Jurkat, Clone E6-1 (cell line): ENCODE measurements at regions not wholly inside any gene's neighbourhood (a gene's known extent, or its start where the extent isn't known, plus 50 kb on each side); places are given as distances from the start of the nearest gene placed in this dataset.

Experiments used
- DNase-seq: peaks from one replicate; pipeline ENCODE4 v3.0.0-alpha.2; 2011; ENCODE audit warnings: low read depth, low spot score
- H3K4me3 ChIP-seq: 2 replicates; pipeline ENCODE4 v1.5.1; 2011; ENCODE audit warnings: mild to moderate bottlenecking, low read length, control low read depth, moderate library complexity

- no peak overlapping the region for H3K4me3 ChIP-seq
- DNase-seq, result no peak
These were observed 350.2 kb upstream of the IMPG1 start for GRCh38 chr6:76422511-76423213.

DNA sequence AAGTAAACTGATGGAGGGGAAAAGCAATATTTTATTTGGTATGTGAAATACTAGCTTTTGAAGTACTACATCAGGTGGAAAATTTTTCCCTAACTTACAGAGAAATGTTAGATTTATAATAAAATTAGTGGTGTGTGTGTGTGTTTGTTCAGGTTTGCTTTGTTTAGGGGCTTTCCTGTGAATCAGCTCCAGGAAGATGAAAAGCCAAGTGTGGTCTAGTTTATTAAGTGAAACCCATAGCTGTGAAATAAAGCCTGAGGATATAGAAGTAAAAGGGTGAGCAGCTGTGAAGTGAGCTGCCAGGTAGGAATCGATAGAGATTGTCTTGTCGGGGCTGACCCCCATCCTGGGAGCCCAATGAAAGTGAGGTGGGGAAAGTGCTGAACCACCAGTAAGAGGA is 347.6 kb upstream of the IMPG1 start:
- DNase-seq, result no peak
- no peak overlapping the region for H3K4me3 ChIP-seq

DNA sequence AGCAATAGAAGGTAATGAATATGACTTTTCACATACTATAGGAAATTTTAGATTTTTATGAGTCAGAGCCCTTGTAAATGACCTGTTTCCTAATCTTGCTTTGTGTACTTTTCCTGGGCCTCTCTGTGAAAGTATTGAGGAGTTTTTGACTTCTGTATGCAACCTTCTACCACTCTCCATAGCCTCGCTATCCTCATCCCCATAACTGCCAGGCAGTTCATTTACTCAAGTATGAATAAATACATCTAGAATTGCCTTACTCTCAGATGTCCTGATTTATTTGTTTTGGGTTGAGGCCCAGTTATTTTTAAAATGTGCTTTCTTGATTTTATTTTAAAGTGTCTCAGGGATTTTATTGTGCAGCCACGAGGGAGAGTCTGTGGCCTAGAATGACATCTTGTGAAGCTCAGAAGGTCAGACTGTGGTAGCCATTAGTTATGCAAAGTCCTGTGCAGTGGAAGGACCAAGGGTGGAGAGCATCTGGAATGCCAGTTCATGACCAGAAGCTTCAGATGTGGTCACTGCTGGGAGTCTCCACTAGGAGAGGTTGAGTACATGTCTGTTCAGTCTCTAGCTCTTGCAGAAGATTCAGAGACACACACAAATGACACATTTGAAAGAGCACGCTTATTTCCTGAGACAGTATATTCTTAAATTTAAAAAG is 346.2 kb upstream of the IMPG1 start:
- no peak for DNase-seq
- H3K4me3 ChIP-seq, result no peak overlapping the region

DNA sequence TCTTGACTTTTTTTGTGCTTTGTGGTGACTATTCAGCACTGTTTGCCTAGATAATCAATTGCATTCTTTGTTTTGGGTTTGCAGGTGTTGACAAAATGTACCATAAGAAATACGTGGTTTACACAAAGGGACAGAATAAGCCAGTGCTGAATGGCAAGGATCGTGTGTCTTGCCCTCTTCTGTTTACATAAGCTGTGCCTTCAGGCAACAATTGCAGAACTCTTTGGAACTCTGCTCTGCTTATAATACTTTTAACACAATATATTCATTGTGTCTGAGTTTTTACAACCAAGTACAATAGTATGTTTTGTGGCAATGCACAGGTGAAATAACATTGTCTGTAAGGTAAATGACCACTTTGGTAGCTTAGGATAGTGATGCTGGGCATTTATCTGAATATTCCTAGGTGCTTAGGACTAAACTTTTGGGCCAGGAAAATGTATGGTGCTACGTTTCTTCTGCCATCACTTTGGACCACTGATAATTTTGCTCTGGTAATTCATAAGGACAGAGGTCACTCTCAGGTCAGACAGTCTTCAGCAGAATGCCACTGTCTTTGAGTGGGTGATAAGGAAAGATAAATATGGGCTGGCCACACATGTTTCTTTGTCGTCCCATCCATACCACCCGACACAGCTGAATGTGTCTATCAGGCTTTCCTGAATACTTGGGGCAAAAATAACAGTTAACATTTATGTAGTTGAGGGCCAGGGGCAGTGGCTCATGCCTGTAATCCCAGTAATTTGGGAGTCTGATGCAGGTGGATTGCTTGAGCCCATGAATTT is 344.6 kb upstream of the IMPG1 start:
- DNase-seq, result no peak
- no peak overlapping the region for H3K4me3 ChIP-seq

DNA sequence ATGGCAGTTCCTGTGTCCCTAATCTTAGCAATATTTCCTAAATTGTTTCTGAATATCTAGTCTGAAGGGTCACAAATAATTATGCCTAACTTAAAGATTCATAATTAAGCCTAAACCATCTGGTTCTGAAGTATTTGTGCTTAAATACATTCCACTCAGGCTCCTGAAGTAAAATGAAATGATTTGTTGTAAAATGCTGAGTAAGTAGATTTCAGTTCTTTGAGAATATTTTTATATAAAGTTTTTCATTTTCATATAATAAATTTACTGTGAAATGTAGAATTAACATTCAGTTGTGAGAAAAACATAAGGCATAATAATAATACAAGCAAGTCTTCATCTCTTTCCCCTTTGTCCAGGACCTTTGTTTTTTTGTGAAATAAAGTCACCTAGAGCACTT is 330.6 kb upstream of the IMPG1 start:
- no peak for DNase-seq
- no peak overlapping the region for H3K4me3 ChIP-seq

GRCh38 chr6:76397966-76398365 is 325.5 kb upstream of the IMPG1 start:
- DNase-seq, result no peak
- H3K4me3 ChIP-seq, result no peak overlapping the region

GRCh38 chr6:76382201-76382600 is 309.7 kb upstream of the IMPG1 start:
- no peak for DNase-seq

DNA sequence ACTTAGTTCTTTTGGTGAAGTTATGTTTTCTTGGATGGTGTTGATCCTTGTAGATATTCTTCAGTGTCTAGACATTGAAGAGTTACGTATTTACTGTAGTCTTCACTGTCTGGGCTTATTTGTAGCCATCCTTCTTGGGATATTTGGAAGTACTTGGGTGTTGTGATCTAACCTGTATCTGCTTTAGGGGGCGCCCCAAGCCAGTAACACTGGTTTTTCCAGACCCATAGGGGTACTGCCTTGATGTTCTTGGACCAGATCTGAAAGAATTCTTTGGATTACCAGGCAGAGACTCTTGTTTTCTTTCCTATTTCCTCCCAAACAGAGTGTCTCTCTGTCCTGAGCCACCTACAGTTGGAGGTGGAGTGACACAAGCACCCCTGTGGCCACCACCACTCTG is 309.1 kb upstream of the IMPG1 start:
- H3K4me3 ChIP-seq, result no peak overlapping the region
- no peak for DNase-seq

More at GRCh38 chr6:76382201-76382600, 309.7 kb upstream of the IMPG1 start:
- H3K4me3 ChIP-seq, result no peak overlapping the region

DNA sequence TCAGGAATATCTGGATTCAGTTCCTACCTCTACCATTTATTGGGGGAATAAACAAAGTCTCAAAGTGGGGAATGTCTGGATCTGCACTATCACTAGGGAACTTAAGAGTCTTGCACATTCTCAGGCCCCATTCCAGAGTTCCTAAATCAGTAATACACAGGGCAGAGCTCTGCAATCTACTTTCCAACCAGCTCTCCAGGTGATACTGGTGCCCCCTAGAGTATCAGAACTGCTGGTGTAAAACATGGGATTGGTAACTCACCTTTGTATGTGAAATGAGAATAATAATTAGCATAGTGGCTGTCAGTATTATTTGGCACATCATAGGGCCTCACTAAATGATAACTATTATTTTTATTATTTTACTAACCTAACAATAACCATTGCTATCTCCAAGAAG is 278.8 kb upstream of the IMPG1 start:
- peak; percentile 14 for DNase-seq
- no peak overlapping the region for H3K4me3 ChIP-seq

DNA sequence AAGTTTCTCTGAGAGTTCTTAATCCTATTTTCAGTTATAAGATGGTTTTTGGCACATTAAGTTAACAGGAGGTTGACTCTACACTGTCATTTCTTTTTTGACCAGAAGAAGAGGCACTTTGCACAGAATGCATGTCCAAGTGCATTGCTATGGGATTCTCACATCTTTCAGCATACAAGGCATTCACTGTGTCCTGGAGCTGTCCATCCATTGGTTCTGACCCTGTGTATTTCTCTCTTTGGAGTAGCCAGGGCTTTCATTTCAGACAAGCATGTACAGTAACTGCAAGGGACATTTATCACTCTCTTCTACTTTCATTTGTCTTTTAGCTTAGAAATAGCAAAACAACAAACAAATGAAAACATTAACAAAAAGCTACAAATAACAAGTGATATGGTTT is 275.1 kb upstream of the IMPG1 start:
- no peak for DNase-seq
- no peak overlapping the region for H3K4me3 ChIP-seq

GRCh38 chr6:76342611-76343160 is 270.2 kb upstream of the IMPG1 start:
- no peak overlapping the region for H3K4me3 ChIP-seq
- no peak for DNase-seq

GRCh38 chr6:76330031-76330430 is 257.6 kb upstream of the IMPG1 start:
- H3K4me3 ChIP-seq, result no peak overlapping the region
- no peak for DNase-seq

DNA sequence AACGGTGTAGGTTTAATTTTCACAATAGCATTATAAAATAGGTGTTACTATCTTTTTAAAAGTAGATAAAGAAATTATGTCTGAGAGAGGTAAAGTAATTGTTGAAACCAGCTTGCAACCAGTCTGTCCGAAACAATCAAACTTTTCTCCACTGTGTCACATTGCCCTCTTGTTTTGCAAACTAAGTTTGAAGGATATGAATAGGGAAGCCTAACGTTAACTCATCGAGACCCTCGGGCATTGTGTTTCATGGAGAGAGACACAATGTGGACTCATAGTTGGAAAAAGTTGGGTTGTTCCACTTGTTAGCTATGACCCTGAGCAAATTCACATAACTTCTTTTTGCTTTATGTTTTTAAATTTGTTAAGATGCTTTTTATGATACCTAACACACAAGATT is 254.4 kb upstream of the IMPG1 start:
- no peak for DNase-seq
- no peak overlapping the region for H3K4me3 ChIP-seq
